ENCODE measurements at regions not wholly inside any gene's neighbourhood (a gene's known extent, or its start where the extent isn't known, plus 50 kb on each side); places are given as distances from the start of the nearest gene placed in this dataset.

GRCh38 chr2:208985644-208986043, 438.2 kb upstream of the MAP2 start:
- no peak for DNase-seq (ENCODE audit: low read depth in 1 of 2, low spot score in 2 of 2)
- no peak overlapping the region for H2BK12ac ChIP-seq (ENCODE audit: low read depth, low read length)
- no peak overlapping the region for H3K9ac ChIP-seq (replicated peaks in 1 of 4; ENCODE audit: extremely low read depth in 1 of 4, low read depth in 3 of 4, low read length in 3 of 4)
- no peak overlapping the region for H2AK5ac ChIP-seq (ENCODE audit: low read depth, low read length)
- no peak overlapping the region for H3K14ac ChIP-seq (ENCODE audit: insufficient read length)
- H3K27ac ChIP-seq (ENCODE audit: low read depth, low read length) = no peak overlapping the region
- no peaks in the 10 kb centered on the region for H4K20me1 ChIP-seq (replicated peaks in 1 of 2; ENCODE audit: control insufficient read depth in 1 of 2, insufficient read depth in 2 of 2, low read length in 2 of 2)
- no peak overlapping the region for H2BK20ac ChIP-seq (ENCODE audit: low read length)
- H3K56ac ChIP-seq (replicated peaks; ENCODE audit: insufficient read length, low read depth, low read length) = no peak overlapping the region
- H3K4me3 ChIP-seq (ENCODE audit: extremely low read depth in 1 of 4, insufficient read depth in 2 of 4, low read depth in 3 of 4, low read length in 4 of 4) = no peak overlapping the region
- no peaks in the 10 kb centered on the region for H3K79me1 ChIP-seq (ENCODE audit: low read depth, low read length)
- no peak overlapping the region for H2AFZ ChIP-seq (ENCODE audit: low read length)
- H3K4me2 ChIP-seq (ENCODE audit: insufficient read depth in 1 of 2, low read depth in 2 of 2, low read length in 2 of 2) = no peak overlapping the region
- no peak overlapping the region for H4K5ac ChIP-seq (ENCODE audit: insufficient read length, low read depth, low read length)
- WGBS, 2 experiments (ENCODE audit: extremely low coverage in 1 of 2, insufficient coverage in 1 of 2, insufficient read length in 1 of 2, insufficient replicate concordance in 2 of 2, low coverage in 1 of 2, low lambda C conversion rate in 2 of 2, missing lambda C conversion rate in 1 of 2) = 88% methylated on average over 5 of the region's 5 CpGs; no CpG with 5 or more reads in 1 of the 2 experiments
- FAIRE-seq = no peak
- no peak overlapping the region for H2BK5ac ChIP-seq (ENCODE audit: low read depth, low read length)
- no peak overlapping the region for H4K8ac ChIP-seq (ENCODE audit: extremely low read depth, insufficient read depth, low read length)
- POLR2A ChIA-PET (ENCODE audit: partially characterized antibody) = no interaction called here
- H3K23me2 ChIP-seq (ENCODE audit: low read depth, low read length) = no peaks in the 10 kb centered on the region
- no peak overlapping the region for H2BK120ac ChIP-seq (replicated peaks; ENCODE audit: low read depth, low read length)
- no peaks in the 10 kb centered on the region for H3K36me3 ChIP-seq (ENCODE audit: control insufficient read depth in 2 of 4, insufficient read depth in 4 of 4, low read length in 3 of 4)
- H3K27me3 ChIP-seq (replicated peaks in 1 of 4; ENCODE audit: control insufficient read depth in 3 of 4, extremely low read depth in 1 of 4, insufficient read depth in 3 of 4, low read length in 3 of 4) = no peaks in the 10 kb centered on the region
- H3K23ac ChIP-seq (ENCODE audit: insufficient read length) = no peak overlapping the region
- CTCF ChIA-PET (ENCODE audit: partially characterized antibody) = interaction anchor here (0.6 kb wide), 2 partner anchors 10 to 792 kb away, joined by 3 read pairs; no protein-coding TSS in a partner anchor
- peaks cover 0 to 5% (median 0%) of the 10 kb centered on the region in 4 experiments; a peak in 2 of 7 replicates for H3K4me1 ChIP-seq (replicated peaks in 1 of 4; ENCODE audit: control insufficient read depth in 3 of 4, insufficient read depth in 4 of 4, low read length in 3 of 4)
- no peak overlapping the region for H4K91ac ChIP-seq (replicated peaks; ENCODE audit: insufficient read length, low read length)
- no peak overlapping the region for H3K4ac ChIP-seq (replicated peaks; ENCODE audit: insufficient read length, low read depth, low read length)
- no peaks in the 10 kb centered on the region for H3K9me3 ChIP-seq (ENCODE audit: insufficient read depth in 2 of 2, low read depth in 1 of 2, low read length in 1 of 2)
- H3K18ac ChIP-seq (ENCODE audit: extremely low read depth, low read length) = no peak overlapping the region
- H3K79me2 ChIP-seq (ENCODE audit: control insufficient read depth in 1 of 2, insufficient read depth in 2 of 2, low read length in 2 of 2) = no peaks in the 10 kb centered on the region
- no peak overlapping the region for H2BK15ac ChIP-seq (ENCODE audit: low read length)
- TF ChIP-seq HDAC6 (IDR thresholded peaks at IDR 0.05; ENCODE audit: low read depth, low read length) = no peak
- no peak for TF ChIP-seq KDM4A (IDR thresholded peaks at IDR 0.05; ENCODE audit: low read depth, low read length, severe bottlenecking)
- no peak for TF ChIP-seq GABPA (IDR thresholded peaks at IDR 0.05; ENCODE audit: borderline replicate concordance, insufficient read depth, low read length)
- TF ChIP-seq TAF7 (optimal IDR thresholded peaks at IDR 0.05; ENCODE audit: borderline replicate concordance, low read depth, low read length) = no peak
- no peak for TF ChIP-seq JUND (IDR thresholded peaks at IDR 0.05; ENCODE audit: low read length)
- TF ChIP-seq RXRA (IDR thresholded peaks at IDR 0.05; ENCODE audit: insufficient read depth, low read depth, low read length) = no peak
- no peak for TF ChIP-seq CHD2 (IDR thresholded peaks at IDR 0.05; ENCODE audit: low read length)
- no peak for TF ChIP-seq NANOG (IDR thresholded peaks at IDR 0.05; ENCODE audit: insufficient read depth, low read depth, low read length, poor library complexity, severe bottlenecking)
- TF ChIP-seq JUN (IDR thresholded peaks at IDR 0.05; ENCODE audit: low read depth, low read length) = no peak
- TF ChIP-seq TAF1 (IDR thresholded peaks at IDR 0.05; ENCODE audit: low read depth, low read length) = no peak
- no peak for TF ChIP-seq HDAC2 (IDR thresholded peaks at IDR 0.05; ENCODE audit: borderline replicate concordance in 1 of 2, low read depth in 2 of 2, low read length in 2 of 2)
- TF ChIP-seq SRF (IDR thresholded peaks at IDR 0.05; ENCODE audit: low read depth, low read length) = no peak
- TF ChIP-seq EZH2 (IDR thresholded peaks at IDR 0.05; ENCODE audit: low read depth, low read length, severe bottlenecking) = no peak
- TF ChIP-seq E2F6 (IDR thresholded peaks at IDR 0.05) = no peak
